ENCODE measurements at regions not wholly inside any gene's neighbourhood (a gene's known extent, or its start where the extent isn't known, plus 50 kb on each side); places are given as distances from the start of the nearest gene placed in this dataset.

- TF ChIP-seq BCLAF1 (IDR thresholded peaks at IDR 0.05) (no peak), CEBPB (IDR thresholded peaks at IDR 0.05; ENCODE audit: borderline replicate concordance in 1 of 2, low read depth in 2 of 2, low read length in 2 of 2) (no peak)
Observed at GRCh38 chr18:61669320-61669719, 223.5 kb downstream of the RNF152 start (continued).

- no peaks in the 10 kb centered on the region for H3K4me1 ChIP-seq (ENCODE audit: control insufficient read depth, insufficient read depth, low read length)
- no peaks in the 10 kb centered on the region for H3K79me2 ChIP-seq (ENCODE audit: control insufficient read depth, insufficient read depth, low read length)
- FAIRE-seq (no peak), ATAC-seq (no peak), DNase-seq (ENCODE audit: low read depth, low spot score) (no peak)
- TF ChIP-seq MXI1 (IDR thresholded peaks at IDR 0.05; ENCODE audit: low read depth, low read length) (no peak), POLR2AphosphoS2 (IDR thresholded peaks at IDR 0.05; ENCODE audit: low read depth, low read length) (no peak), BMI1 (IDR thresholded peaks at IDR 0.05; ENCODE audit: borderline replicate concordance) (no peak)
- no peak overlapping the region for H3K4me2 ChIP-seq (ENCODE audit: control insufficient read depth, insufficient read depth)
- BruUV-seq (replicated peaks) = no TSS peak
- RAD21 ChIA-PET (ENCODE audit: unreplicated experiment) = no interaction called here
- no peaks in the 10 kb centered on the region for H3K27me3 ChIP-seq (replicated peaks in 1 of 2; ENCODE audit: control insufficient read depth in 2 of 2, insufficient read depth in 2 of 2, low read length in 1 of 2)
- SMC1A ChIA-PET (ENCODE audit: uncharacterized antibody, unreplicated experiment) = interaction anchor here (1.0 kb wide), 1 partner anchor 17 kb away, joined by 3 read pairs; no protein-coding TSS in a partner anchor
- no peaks in the 10 kb centered on the region for H3K36me3 ChIP-seq (ENCODE audit: control insufficient read depth in 2 of 2, insufficient read depth in 2 of 2, low read length in 1 of 2)
- no peak overlapping the region for H2AFZ ChIP-seq (ENCODE audit: control insufficient read depth, low read depth, low read length)
- H3K9ac ChIP-seq (ENCODE audit: control insufficient read depth, insufficient read depth, low read length) = no peak overlapping the region
- WGBS (ENCODE audit: insufficient coverage, insufficient replicate concordance, low lambda C conversion rate, missing lambda C conversion rate) = 5% methylated on average over 2 of the region's 2 CpGs
- POLR2A ChIA-PET = no interaction called here
- no peaks in the 10 kb centered on the region for H4K20me1 ChIP-seq (ENCODE audit: control insufficient read depth, insufficient read depth)
- CTCF ChIA-PET = interaction anchor here (0.7 kb wide), 1 partner anchor 300 kb away, joined by 3 read pairs; no protein-coding TSS in a partner anchor
- no peak overlapping the region for H3K27ac ChIP-seq (ENCODE audit: control insufficient read depth, insufficient read depth)
- in situ Hi-C loops (cut with MboI) = no loop called here
- H3K9me3 ChIP-seq (replicated peaks; ENCODE audit: control insufficient read depth, insufficient read depth, low read length) = no peaks in the 10 kb centered on the region; the same call in 2 of the 3 replicates
- H3K4me3 ChIP-seq = no peak overlapping the region
- intact Hi-C loops (cut with micrococcal nuclease; ENCODE audit: unreplicated experiment) = no loop called here
Observed at GRCh38 chr18:61666876-61667590, 225.8 kb downstream of the RNF152 start.
